ENCODE measurements at regions not wholly inside any gene's neighbourhood (a gene's known extent, or its start where the extent isn't known, plus 50 kb on each side); places are given as distances from the start of the nearest gene placed in this dataset.

GRCh38 chr4:129708784-129709183 lies 612.8 kb downstream of the C4orf33 start (continued):
- TF ChIP-seq TSHZ2 (CRISPR knock-in tag; IDR thresholded peaks at IDR 0.05): no peak

- ATAC-seq: no peak
- no peak for TF ChIP-seq TSHZ2 (CRISPR knock-in tag; IDR thresholded peaks at IDR 0.05)
- peak; percentile 57; the same call in 1 of the 2 replicates for TF ChIP-seq OSR1 (CRISPR knock-in tag; IDR thresholded peaks at IDR 0.05)
Observed at GRCh38 chr4:129738175-129738574, 642.2 kb downstream of the C4orf33 start.

- no peak for TF ChIP-seq PPARA (CRISPR knock-in tag; IDR thresholded peaks at IDR 0.05; ENCODE audit: borderline replicate concordance)
- TF ChIP-seq RARB (CRISPR knock-in tag; IDR thresholded peaks at IDR 0.05): no peak
- TF ChIP-seq CREB5 (CRISPR knock-in tag; IDR thresholded peaks at IDR 0.05; ENCODE audit: low read depth): no peak
- no peak for TF ChIP-seq GLIS3 (CRISPR knock-in tag; IDR thresholded peaks at IDR 0.05)
- TF ChIP-seq OSR1 (CRISPR knock-in tag; IDR thresholded peaks at IDR 0.05): no peak
- no peak for TF ChIP-seq ZNF565 (CRISPR knock-in tag; conservative IDR thresholded peaks at IDR 0.05; ENCODE audit: low read depth)
- TF ChIP-seq TOX (CRISPR knock-in tag; IDR thresholded peaks at IDR 0.05; ENCODE audit: borderline replicate concordance): no peak
- no peak for TF ChIP-seq ARNTL (CRISPR knock-in tag; IDR thresholded peaks at IDR 0.05; ENCODE audit: borderline replicate concordance, low read depth)
- TF ChIP-seq PATZ1 (CRISPR knock-in tag; IDR thresholded peaks at IDR 0.05; ENCODE audit: borderline replicate concordance): no peak
- no peak for TF ChIP-seq TSHZ2 (CRISPR knock-in tag; IDR thresholded peaks at IDR 0.05)
- TF ChIP-seq ISL1 (CRISPR knock-in tag; IDR thresholded peaks at IDR 0.05): no peak
- no peak for TF ChIP-seq SNAI2 (CRISPR knock-in tag; IDR thresholded peaks at IDR 0.05)
- TF ChIP-seq ZC3H10 (CRISPR knock-in tag; IDR thresholded peaks at IDR 0.05): no peak
- no peak for TF ChIP-seq POU6F1 (CRISPR knock-in tag; IDR thresholded peaks at IDR 0.05; ENCODE audit: borderline replicate concordance, low read depth)
- TF ChIP-seq ZNF8 (CRISPR knock-in tag; IDR thresholded peaks at IDR 0.05): no peak
- no peak for TF ChIP-seq BACH2 (CRISPR knock-in tag; IDR thresholded peaks at IDR 0.05; ENCODE audit: borderline replicate concordance)
- no peak for ATAC-seq
Observed at GRCh38 chr4:129747756-129748155, 651.8 kb downstream of the C4orf33 start.
